Sciatic nerve (tissue), 2 donors: ENCODE measurements at regions not wholly inside any gene's neighbourhood (a gene's known extent, or its start where the extent isn't known, plus 50 kb on each side); places are given as distances from the start of the nearest gene placed in this dataset.

ENCODE experiments used
- ATAC-seq: fragments of 200-7000 bp; cut with Tn5 transposase; one replicate; pipeline ENCODE4 v1.9.1; 2020; ENCODE audit warnings: mild to moderate bottlenecking, moderate library complexity
- DNase-seq: peaks from one replicate; pipeline ENCODE4 v3.0.0-alpha.2; 2020; ENCODE audit warnings: low spot score
- intact Hi-C: fragments of 100-400 bp; cut with DNase I; formaldehyde crosslinking; loops from one replicate; pipeline ENCODE4 v1.14.2; 2022
- donor health status: DM: no; HTN: no; CAD: no.
- donor health status: DM: no; HTN: no; CAD: no.

DNA sequence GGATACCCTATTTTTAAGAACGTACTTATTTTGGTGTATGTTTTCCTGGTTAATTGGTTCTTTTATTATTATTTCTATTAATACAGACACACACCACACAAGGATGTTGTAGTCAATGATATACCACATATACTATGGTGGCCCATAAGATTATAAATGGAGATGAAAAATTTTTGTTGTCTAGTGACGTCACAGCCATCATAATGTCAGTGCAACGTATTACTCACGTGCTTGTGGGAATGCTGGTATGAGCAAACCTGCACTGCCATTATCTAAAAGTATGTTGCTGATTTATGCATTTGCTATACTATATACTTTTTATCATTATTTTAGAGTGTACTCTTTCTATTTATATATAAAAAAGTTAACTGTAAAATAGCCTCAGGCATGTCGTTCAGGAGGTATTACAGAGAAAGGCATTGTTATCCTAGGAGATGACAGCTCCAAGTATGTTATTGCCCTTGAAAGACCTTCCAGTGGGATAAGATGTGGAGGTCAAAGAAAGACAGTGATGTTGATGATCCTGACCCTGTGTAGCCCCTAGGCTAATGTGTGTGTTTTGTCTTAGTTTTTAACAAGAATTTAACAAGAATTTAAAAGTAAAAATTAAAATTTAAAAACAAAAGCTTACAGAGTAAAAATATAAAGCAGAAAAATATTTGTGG, 65.6 kb upstream of the SGCD start:
- DNase-seq (no peak), ATAC-seq (no peak)
- intact Hi-C loops = no loop called here

DNA sequence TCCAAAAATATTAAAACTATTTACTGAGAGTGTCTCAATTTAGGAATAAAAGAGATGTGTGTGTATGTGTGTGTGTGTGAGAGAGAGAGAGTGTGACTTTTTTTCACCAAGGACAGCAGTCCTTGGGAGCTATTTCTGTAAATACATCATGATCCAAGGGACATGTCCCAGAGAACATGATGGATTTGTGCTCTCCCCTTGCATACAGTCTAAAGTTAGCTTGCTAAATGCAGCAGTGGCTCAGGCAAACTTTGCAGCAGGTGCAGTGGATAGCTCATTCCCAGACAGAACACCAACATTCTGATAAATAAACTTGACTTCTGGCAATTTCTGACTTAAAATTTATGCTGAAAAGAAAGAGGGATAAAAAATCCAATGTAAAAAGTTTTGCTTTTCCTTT, 55.4 kb upstream of the SGCD start:
- intact Hi-C loops = no loop called here
- no peak for DNase-seq
- no peak for ATAC-seq

DNA sequence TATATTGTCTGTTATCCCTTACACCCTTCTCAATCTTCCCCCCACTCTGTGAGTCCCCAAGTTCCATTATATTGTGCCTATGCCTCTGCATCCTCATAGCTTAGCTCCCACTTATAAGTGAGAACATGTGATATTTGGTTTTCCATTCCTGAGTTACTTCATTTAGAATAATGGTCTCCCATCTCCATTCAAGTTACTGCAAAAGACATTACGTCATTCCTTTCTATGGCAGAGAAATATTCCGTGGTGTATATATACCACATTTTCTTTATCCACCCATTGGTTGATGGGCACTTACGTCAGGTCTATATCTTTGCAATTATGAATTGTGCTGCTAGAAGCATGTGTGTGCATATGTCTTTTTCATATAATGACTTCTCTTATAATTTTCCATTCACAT, 54.8 kb upstream of the SGCD start:
- ATAC-seq (no peak), DNase-seq (no peak)
- intact Hi-C loops = no loop called here

DNA sequence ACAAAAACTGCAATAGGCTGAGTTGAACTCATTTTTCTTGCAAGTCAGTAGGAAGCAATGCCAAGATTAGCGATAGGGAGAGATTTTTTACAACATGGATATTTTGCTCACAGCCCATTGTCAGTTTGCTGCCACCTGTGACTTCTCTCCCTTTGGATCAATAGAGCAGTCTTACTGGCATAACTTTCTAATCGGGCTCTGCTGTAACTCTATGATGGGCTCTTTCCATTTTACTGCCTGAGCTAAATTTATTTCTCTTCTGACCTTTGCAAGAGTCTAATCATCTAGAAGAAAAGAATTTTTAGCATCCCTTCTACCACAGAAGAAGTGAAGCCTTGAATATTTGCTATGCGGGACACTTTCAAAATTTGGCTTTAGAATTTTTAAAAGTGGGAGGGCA, 53.6 kb upstream of the SGCD start:
- DNase-seq (no peak), ATAC-seq (no peak)
- intact Hi-C loops = no loop called here

DNA sequence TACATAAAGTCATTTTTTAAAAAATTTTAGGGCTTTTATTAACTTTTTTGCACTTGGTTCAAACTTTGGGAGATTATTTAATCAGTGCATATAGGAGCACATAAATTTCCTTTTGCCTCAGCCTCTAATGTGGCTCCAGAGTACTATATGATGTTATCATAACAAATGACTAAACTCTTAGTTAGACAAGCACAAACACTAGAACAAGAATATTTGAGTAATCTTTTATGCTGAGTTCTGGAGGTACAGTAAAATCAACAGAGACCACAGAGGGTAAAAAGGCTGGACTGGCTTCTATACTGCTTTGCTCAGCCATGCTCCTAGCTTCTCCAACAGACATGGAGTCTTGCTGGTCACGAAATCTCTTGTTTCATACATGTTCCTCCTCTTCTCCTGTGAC, 52.5 kb upstream of the SGCD start:
- no peak for ATAC-seq
- no peak for DNase-seq
- intact Hi-C loops = no loop called here
